AG08395 (cell line): ENCODE measurements at regions not wholly inside any gene's neighbourhood (a gene's known extent, or its start where the extent isn't known, plus 50 kb on each side); places are given as distances from the start of the nearest gene placed in this dataset.
A peak's percentile ranks its signal among the peaks of the same experiment; 100 is the strongest.

Source experiments
- DNase-seq: peaks from one replicate; pipeline ENCODE4 v3.0.0; 2012; ENCODE audit warnings: mixed read lengths, low spot score

DNA sequence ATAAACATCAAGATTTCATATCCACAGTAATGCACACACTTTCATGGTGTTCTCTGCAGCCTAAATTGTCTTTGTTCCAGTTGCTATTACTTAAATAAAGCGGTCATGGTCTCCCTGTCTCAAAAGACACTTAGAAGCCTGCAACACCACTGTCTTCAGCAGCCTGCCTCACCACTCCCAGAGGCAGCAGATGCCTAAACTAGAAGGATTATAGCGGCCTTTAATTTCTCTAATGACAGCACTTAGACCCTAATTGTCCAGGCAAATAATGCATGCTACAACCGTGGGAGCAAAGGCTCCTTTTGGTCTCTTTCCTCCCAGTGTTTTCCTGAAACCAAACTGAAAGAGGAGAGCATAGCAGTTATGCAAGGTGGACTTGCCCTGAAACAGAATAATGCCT is 248.8 kb upstream of the SLC39A10 start:
- DNase-seq: no peak

GRCh38 chr2:195407783-195408182 is 249.2 kb upstream of the SLC39A10 start:
- no peak for DNase-seq

- DNase-seq: no peak
These were observed 250.0 kb upstream of the SLC39A10 start for GRCh38 chr2:195406886-195407603.

GRCh38 chr2:195404651-195405050 is 252.4 kb upstream of the SLC39A10 start:
- no peak for DNase-seq

- no peak for DNase-seq
These were observed 260.5 kb upstream of the SLC39A10 start for GRCh38 chr2:195396479-195396878.

GRCh38 chr2:195395362-195395761 is 261.7 kb upstream of the SLC39A10 start:
- DNase-seq: no peak

- DNase-seq: no peak
These were observed 264.3 kb upstream of the SLC39A10 start for GRCh38 chr2:195392446-195393336.

DNA sequence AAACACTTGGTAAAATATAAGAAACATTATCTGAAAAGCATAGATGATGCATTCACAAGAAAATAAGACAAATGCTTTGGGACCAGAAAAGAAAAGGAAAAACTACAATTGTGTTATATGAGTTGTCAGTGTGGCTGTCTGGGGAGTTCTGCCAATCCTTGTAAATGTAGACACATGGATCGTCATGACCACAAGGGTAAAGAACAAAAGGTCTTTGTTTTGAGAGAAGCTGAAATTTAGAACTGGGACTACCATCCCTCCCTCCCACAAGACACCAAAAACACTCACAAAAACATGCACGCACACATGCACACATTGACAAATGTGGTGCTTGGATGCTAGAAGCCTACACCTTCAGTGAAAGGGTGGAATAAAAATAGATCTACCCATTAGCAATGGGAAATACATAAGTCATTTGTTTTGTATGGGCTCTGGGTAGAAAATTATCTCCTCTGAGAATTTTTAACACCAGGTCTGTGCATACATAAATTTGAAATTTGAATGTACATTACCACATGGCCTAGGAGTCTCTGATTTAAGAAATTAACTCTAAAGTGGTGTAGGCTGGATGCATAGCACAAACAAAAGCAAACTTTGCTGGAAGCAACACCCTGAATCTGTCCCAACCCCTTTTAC is 266.2 kb upstream of the SLC39A10 start:
- DNase-seq: no peak

DNA sequence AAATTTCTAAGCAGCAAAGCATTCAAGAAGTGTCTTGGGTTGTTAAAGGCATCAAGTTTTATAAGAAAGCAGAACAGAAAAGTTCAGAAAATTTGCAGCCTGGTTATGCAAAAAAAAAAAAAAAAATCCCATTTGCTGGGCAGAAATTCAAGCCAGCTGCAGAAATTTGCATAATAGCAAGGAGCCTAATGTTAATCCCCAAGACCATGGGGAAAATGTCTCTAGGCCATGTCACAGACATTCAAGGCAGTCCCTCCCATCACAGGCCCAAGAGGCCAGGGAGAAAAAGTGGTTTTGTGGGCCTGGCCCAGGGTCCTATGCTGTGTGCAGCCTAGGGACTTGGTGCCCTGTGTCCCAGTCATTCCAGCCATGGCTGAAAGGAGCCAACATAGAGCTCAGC is 269.0 kb upstream of the SLC39A10 start:
- no peak for DNase-seq

DNA sequence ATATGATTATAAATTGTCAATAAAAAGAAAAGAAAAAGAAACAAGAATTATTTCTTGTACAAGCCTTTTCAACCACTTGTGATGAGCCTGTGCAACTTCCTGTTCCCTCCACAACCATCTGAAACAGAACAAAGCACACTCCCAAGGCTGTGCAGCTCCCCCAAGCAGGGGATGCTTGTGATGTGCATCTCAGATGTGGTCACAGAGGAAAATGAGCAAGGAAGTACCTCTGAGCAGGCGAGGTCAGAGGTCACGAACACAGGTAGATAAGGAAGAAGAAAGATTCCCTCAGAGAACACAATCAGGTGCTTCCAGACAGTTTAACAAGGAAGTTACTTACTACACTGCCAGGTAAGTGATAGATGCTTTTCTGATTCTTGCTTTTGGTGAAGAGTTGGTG is 274.8 kb upstream of the SLC39A10 start:
- DNase-seq: no peak

DNA sequence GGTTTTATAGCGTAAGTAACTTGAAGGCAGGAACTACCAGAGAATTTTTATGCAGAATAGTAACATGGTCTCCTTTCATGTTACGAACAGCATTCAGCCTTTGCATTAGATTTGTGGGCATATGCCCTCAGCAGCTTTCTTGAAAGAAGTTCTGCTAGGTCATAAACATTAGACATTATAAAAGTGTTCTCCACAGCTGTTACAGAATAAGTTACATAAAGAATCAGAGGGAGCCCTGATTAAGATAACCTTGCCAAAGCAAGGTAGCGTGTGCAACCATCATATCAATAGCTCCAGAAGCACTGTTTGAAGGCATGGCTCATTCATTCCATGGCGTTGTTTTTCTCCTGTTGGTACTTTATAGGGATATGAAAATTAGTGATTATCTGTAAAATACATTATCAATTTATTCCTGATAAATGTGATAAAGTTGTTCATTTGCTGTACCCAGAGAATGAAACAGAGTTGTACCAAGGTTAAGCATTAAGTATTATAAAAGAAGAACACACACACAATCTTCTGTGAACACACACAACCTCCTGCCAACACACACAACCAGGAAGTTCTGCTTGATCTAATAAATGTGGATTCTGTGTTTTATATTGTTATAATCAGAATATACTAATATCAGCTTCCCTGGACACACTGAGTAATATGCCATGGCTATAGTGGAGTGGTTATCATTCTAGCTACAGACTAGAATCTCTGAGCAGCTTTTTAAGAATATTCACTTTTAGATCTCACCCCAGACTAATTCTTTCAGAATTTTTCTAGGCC is 286.7 kb upstream of the SLC39A10 start:
- no peak for DNase-seq

- no peak for DNase-seq
These were observed 287.8 kb upstream of the SLC39A10 start for GRCh38 chr2:195369218-195369587.

DNA sequence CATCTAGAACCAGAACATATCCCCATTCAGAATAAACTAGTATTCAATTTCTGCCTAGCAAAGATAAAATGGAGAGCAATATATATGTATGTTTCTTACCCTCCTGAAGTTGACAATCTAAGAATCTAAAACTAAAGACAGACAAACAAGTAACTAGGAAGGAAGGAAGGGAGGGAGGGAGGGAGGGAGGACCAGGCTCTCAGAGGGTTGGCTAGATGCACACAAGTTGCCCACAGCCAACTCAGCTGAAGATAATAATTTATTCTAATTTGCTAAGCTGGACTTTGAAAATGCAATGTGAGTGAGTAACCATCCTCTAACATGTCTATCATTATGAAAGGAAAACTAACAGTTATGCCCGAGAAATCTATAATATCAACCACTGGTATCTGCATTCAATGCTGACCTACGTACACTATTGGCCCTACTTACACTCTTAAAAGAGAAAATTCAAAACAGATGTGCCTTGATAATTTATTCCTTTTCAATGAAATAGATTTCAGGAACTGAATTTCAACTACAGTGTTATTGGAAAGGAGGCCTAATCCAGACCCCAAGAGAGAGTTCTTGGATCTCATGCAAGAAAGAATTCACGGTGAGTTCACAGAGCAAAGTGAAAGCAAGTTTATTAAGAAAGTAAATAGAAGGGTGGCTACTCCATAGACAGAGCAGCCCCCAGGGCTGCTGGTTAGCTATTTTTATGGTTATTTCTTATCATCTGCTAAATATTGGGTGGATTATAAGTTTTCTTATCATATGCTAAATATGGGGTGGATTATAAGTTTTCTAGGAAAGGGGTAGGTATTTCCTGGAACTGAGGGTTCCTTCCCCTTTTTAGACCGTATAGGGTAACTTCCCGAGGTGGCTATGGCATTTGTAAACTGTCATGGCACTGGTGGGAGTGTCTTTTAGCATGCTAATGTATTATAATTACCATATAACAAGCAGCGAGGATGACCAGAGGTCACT is 288.5 kb upstream of the SLC39A10 start:
- DNase-seq: no peak

DNA sequence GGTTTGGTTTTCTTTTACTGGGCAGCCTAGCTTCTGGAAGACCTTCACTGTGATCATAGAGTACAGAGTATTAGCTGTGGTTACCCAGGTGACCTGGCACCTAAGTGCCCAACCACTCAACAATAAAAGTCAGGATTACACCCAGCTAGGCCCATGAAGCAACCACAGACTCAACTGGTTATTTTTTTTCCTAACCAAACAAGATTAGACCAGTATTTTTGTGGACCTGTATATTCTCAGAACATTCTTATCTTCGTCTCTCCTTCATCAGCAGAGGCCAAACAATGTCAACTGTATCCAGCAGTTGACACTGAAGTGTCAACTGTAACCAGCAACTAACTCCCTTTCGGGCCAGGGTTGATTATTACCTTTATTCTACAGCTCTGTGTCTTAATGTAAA is 289.2 kb upstream of the SLC39A10 start:
- no peak for DNase-seq

DNA sequence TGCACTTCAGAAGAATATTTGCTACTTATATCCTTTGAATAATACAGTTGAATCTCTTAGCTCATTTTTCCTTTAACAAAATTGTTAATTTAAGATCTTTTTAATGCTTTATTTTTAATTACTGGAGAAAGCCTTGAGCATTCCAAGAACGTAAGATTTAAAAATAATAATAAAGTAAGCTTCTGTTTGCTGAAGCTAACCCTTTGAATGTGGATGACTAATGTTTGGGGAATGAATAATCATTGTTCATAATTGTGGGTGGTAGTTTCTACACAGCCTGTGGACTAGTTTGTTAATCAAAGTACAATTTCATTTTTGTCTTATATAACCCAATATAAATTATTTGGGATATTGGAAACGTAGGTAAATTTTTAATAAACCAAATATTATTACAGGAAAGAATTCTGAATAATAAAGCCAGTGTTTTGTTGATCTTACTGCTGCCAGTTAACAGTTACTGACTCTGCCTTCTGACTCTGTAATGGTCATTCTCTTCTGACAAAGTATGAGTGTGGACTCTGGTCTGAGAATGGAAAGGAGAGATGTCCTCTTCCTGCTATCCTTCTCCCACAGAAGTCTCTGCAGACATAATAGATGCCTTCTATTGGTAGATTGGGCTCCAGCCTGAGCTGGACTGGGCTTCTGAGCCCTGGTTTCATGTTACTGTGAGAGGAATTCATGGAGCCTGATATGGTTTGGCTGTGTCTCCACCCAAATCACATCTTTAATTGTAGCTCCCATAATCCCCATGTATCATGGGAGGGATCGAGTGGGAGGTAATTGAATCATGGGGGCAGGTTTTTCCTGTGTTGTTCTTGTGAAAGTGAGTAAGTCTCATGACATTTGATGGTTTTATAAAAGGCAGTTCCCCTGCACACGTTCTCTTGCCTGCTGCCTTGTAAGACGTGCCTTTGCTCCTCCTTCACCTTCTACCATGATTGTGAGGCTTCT is 292.7 kb upstream of the SLC39A10 start:
- DNase-seq: no peak

DNA sequence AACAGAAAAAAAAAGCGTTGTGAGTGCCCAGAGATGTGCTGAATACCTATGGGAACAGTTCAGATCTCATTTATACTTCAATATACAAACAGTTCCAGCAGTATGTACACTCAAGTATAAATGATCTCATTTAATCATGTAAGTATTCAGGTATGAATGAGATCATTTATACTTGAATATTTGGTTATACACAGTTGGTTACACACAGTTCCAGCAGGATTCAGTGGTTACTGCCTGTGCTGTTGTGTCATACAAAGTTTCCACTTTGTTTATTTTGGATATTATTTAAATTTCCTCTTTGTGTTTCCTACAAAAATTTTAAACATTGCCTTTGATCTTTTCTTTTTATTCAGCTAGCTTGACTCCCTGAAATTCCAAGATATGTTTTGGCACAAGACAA is 293.5 kb upstream of the SLC39A10 start:
- DNase-seq: peak; percentile 19

- DNase-seq: no peak
These were observed 296.8 kb upstream of the SLC39A10 start for GRCh38 chr2:195360242-195360641.

DNA sequence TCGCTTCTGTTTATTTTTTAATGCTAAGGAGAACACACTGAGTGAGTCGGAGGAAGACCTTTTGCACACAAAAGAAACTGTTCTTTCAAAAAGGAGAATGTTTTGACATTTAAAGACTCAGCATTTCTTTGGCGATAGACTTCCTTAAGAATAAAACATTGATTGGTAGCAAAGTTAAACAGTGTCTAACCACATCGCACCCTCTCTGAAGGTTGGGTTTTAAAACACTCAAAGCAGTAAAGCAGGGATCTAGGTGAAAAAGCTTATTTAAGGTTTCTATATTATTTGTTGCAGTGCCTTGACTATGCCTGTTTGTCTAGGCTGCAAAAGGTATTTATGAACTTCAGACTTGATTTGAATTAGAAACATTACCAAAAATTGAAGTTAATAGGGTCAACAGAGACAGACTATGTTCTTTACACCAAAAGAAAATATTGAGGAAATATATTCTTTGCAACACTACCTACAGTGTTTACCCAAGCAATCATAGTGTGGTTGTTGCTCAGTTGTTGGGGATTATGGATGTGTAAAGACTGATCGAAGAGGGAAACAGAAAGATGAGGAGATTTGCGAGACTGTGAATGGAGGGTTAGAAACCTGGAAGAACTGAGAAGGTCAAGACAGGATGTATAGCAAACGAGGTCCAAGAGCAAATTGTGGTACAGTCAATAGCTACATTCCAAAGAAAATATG is 297.8 kb upstream of the SLC39A10 start:
- DNase-seq: no peak

GRCh38 chr2:195356920-195357440 is 300.0 kb upstream of the SLC39A10 start:
- DNase-seq: no peak
